DMS79 treated with DMSO at 0.1 percent for 48 hours (cell line): ENCODE measurements at regions not wholly inside any gene's neighbourhood (a gene's known extent, or its start where the extent isn't known, plus 50 kb on each side); places are given as distances from the start of the nearest gene placed in this dataset.
"Not testable (repeated sequence)": the region's sequence is repeated elsewhere in the genome, so short reads cannot be mapped to it uniquely, and the experiment has no call there.

ENCODE experiments used
- DNase-seq: peaks from one replicate; lab custom pipeline; 2025; lab: John Stamatoyannopoulos, UW

GRCh38 chr12:131655469-131656174, 55.3 kb upstream of the SFSWAP start:
- DNase-seq: not testable (repeated sequence)

GRCh38 chr12:131656796-131657195, 54.1 kb upstream of the SFSWAP start:
- not testable (repeated sequence) for DNase-seq

GRCh38 chr12:131658605-131659004, 52.3 kb upstream of the SFSWAP start:
- DNase-seq: not testable (repeated sequence)

- DNase-seq: not testable (repeated sequence)
Measured at GRCh38 chr12:131659484-131659883, 51.4 kb upstream of the SFSWAP start.

- not testable (repeated sequence) for DNase-seq
Measured at GRCh38 chr12:131659976-131660375, 50.9 kb upstream of the SFSWAP start.

GRCh38 chr12:131660401-131660800, 50.5 kb upstream of the SFSWAP start:
- not testable (repeated sequence) for DNase-seq
